Epithelial cell of proximal tubule (primary cell): ENCODE measurements at regions not wholly inside any gene's neighbourhood (a gene's known extent, or its start where the extent isn't known, plus 50 kb on each side); places are given as distances from the start of the nearest gene placed in this dataset.
"Not testable (repeated sequence)": the region's sequence is repeated elsewhere in the genome, so short reads cannot be mapped to it uniquely, and the experiment has no call there.

Source experiments
- DNase-seq: peaks from one replicate; pipeline ENCODE4 v3.0.0-alpha.2; 2011; ENCODE audit warnings: low read depth
- H3K4me3 ChIP-seq: 2 replicates; pipeline ENCODE4 v1.5.1; 2011; ENCODE audit warnings: low read depth, mild to moderate bottlenecking, low read length
- CTCF ChIP-seq: conservative IDR thresholded peaks from 2 replicates; pipeline ENCODE4 v1.5.1; 2012; ENCODE audit warnings: low read depth, mild to moderate bottlenecking, low read length

- no peak for TF ChIP-seq CTCF
- DNase-seq = no peak
- H3K4me3 ChIP-seq = no peak overlapping the region
Observed at GRCh38 chr2:39867268-39867667, 88.2 kb upstream of the THUMPD2 start.

GRCh38 chr2:39865751-39866150 is 86.7 kb upstream of the THUMPD2 start:
- DNase-seq = no peak
- no peak overlapping the region for H3K4me3 ChIP-seq
- TF ChIP-seq CTCF = no peak

- not testable (repeated sequence) for DNase-seq, H3K4me3 ChIP-seq
Observed at GRCh38 chr2:39863672-39864071, 84.6 kb upstream of the THUMPD2 start.

- no peak for TF ChIP-seq CTCF
- no peak for DNase-seq
- no peak overlapping the region for H3K4me3 ChIP-seq
Observed at GRCh38 chr2:39860538-39860937, 81.5 kb upstream of the THUMPD2 start.

GRCh38 chr2:39858677-39859076 is 79.6 kb upstream of the THUMPD2 start:
- no peak overlapping the region for H3K4me3 ChIP-seq
- no peak for TF ChIP-seq CTCF

GRCh38 chr2:39855856-39856255 is 76.8 kb upstream of the THUMPD2 start:
- no peak overlapping the region for H3K4me3 ChIP-seq
- DNase-seq = no peak
- no peak for TF ChIP-seq CTCF

More at GRCh38 chr2:39858677-39859076, 79.6 kb upstream of the THUMPD2 start:
- DNase-seq = no peak

- no peak overlapping the region for H3K4me3 ChIP-seq
- DNase-seq = no peak
- no peak for TF ChIP-seq CTCF
Observed at GRCh38 chr2:39854771-39855170, 75.7 kb upstream of the THUMPD2 start.

GRCh38 chr2:39852831-39853230 is 73.8 kb upstream of the THUMPD2 start:
- no peak for TF ChIP-seq CTCF
- H3K4me3 ChIP-seq = no peak overlapping the region
- no peak for DNase-seq
